GM12878 (cell line): ENCODE measurements at regions not wholly inside any gene's neighbourhood (a gene's known extent, or its start where the extent isn't known, plus 50 kb on each side); places are given as distances from the start of the nearest gene placed in this dataset.

Source experiments
- ATAC-seq: fragments of 200-7000 bp; cut with Tn5 transposase; 3 replicates; pipeline ENCODE4 v1.9.1; 2020; ENCODE audit warnings: mild to moderate bottlenecking, moderate library complexity
- BruUV-seq: library from RNA; stranded (reverse); fragments of 400-500 nt; replicated peaks from 2 replicates; lab custom pipeline; 2021; lab: Mats Ljungman, UMichigan
- CTCF ChIA-PET: fragments of 300-600 bp; sonication (Branson Sonifier 250); formaldehyde crosslinking; extraction: SDS; loops from one replicate; lab custom pipeline; 2021; ENCODE audit warnings: inconsistent platforms; lab: Yijun Ruan, JAX
- POLR2A ChIA-PET: fragments of 350-600 bp; formaldehyde crosslinking; extraction: SDS; loops from one replicate; lab custom pipeline; 2021; ENCODE audit warnings: inconsistent platforms; lab: Charles Lee
- RAD21 ChIA-PET: fragments of 300-600 bp; sonication (Branson Sonifier 250); formaldehyde crosslinking; loops from one replicate; lab custom pipeline; 2023; ENCODE audit warnings: antibody characterized with exemption; ENCODE audit not compliant: unreplicated experiment; lab: Charles Lee
- SMC1A ChIA-PET: fragments of 300-600 bp; sonication (Branson Sonifier 250); formaldehyde crosslinking; loops from one replicate; lab custom pipeline; 2023; ENCODE audit not compliant: unreplicated experiment, uncharacterized antibody; lab: Charles Lee
- DNase-seq: peaks from one replicate; pipeline ENCODE4 v3.0.0-alpha.2; 2011; ENCODE audit warnings: low read depth, low spot score
- FAIRE-seq: peaks from 3 replicates; lab custom pipeline; 2011; peaks lifted over from hg19 to GRCh38; lab: Jason Lieb, UNC
- H2AFZ ChIP-seq: 2 replicates; pipeline ENCODE4 v1.6.0; 2011; ENCODE audit warnings: low read depth, low read length, control low read depth; ENCODE audit not compliant: control insufficient read depth
- H3K27ac ChIP-seq: 2 replicates; pipeline ENCODE4 v1.5.1; 2011; ENCODE audit warnings: control low read depth; ENCODE audit not compliant: control insufficient read depth, insufficient read depth
- H3K27me3 ChIP-seq, 2 experiments: replicated peaks in 1 of 2; 2 replicates each; pipeline versions ENCODE4 v1.6.0 to v1.6.1; 2011; ENCODE audit warnings: low read length in 1 of 2; ENCODE audit not compliant: control insufficient read depth in 2 of 2, insufficient read depth in 2 of 2
- H3K36me3 ChIP-seq, 2 experiments: 2 replicates each; pipeline ENCODE4 v1.5.1; 2011; ENCODE audit warnings: low read length in 1 of 2; ENCODE audit not compliant: control insufficient read depth in 2 of 2, insufficient read depth in 2 of 2
- H3K4me1 ChIP-seq: 2 replicates; pipeline ENCODE4 v1.6.1; 2011; ENCODE audit warnings: mild to moderate bottlenecking, low read length, moderate library complexity, mixed read lengths; ENCODE audit not compliant: control insufficient read depth, insufficient read depth
- H3K4me2 ChIP-seq: 2 replicates; pipeline ENCODE4 v1.6.0; 2011; ENCODE audit warnings: control low read depth; ENCODE audit not compliant: control insufficient read depth, insufficient read depth
- H3K4me3 ChIP-seq: fragments of 200-600 bp; sonication (generic); 2 replicates; pipeline ENCODE4 v1.5.1; 2016
- H3K79me2 ChIP-seq: 2 replicates; pipeline ENCODE4 v1.6.0; 2011; ENCODE audit warnings: low read length; ENCODE audit not compliant: control insufficient read depth, insufficient read depth
- H3K9ac ChIP-seq: 2 replicates; pipeline ENCODE4 v1.8.0; 2011; ENCODE audit warnings: low read length, control low read depth, mixed read lengths; ENCODE audit not compliant: control insufficient read depth, insufficient read depth
- H3K9me3 ChIP-seq: replicated peaks from 3 replicates; pipeline ENCODE4 v1.5.1; 2011; ENCODE audit warnings: mild to moderate bottlenecking, low read length; ENCODE audit not compliant: control insufficient read depth, insufficient read depth
- H4K20me1 ChIP-seq: 2 replicates; pipeline ENCODE4 v1.6.0; 2011; ENCODE audit not compliant: control insufficient read depth, insufficient read depth
- CEBPZ ChIP-seq: fragments of 150-350 bp; IDR thresholded peaks from 2 replicates; pipeline ENCODE4 v1.6.1; 2016; ENCODE audit warnings: low read depth, low read length
- CREB1 ChIP-seq: IDR thresholded peaks from 2 replicates; pipeline ENCODE4 v1.6.1; 2012; ENCODE audit warnings: low read depth, mild to moderate bottlenecking, inconsistent platforms
- CREM ChIP-seq: IDR thresholded peaks from 2 replicates; pipeline ENCODE4 v1.6.1; 2014; ENCODE audit warnings: antibody characterized with exemption, low read depth
- ELK1 ChIP-seq: IDR thresholded peaks from 2 replicates; pipeline ENCODE4 v1.6.1; 2012; ENCODE audit warnings: low read depth, low read length, improper control_type of control experiment
- NFXL1 ChIP-seq: fragments of 450-650 bp; IDR thresholded peaks from 2 replicates; pipeline ENCODE4 v1.6.1; 2017; ENCODE audit warnings: antibody characterized with exemption, mild to moderate bottlenecking, borderline replicate concordance
- NR2C2 ChIP-seq: IDR thresholded peaks from 2 replicates; pipeline ENCODE4 v1.6.1; 2011; ENCODE audit warnings: borderline replicate concordance, low read depth; ENCODE audit not compliant: control insufficient read depth, insufficient read length
- POLR2AphosphoS2 ChIP-seq: IDR thresholded peaks from 2 replicates; pipeline ENCODE4 v1.6.1; 2011; ENCODE audit warnings: low read depth, mild to moderate bottlenecking, low read length, improper control_type of control experiment, moderate library complexity
- SPI1 ChIP-seq: IDR thresholded peaks from 2 replicates; pipeline ENCODE4 v1.6.1; 2011; ENCODE audit warnings: low read depth, mild to moderate bottlenecking, low read length, moderate library complexity, borderline replicate concordance; ENCODE audit not compliant: insufficient read depth
- SREBF1 ChIP-seq: IDR thresholded peaks from 2 replicates; pipeline ENCODE4 v1.6.1; 2012; ENCODE audit warnings: mild to moderate bottlenecking, low read length
- SRF ChIP-seq, 2 experiments: IDR thresholded peaks; 2 replicates each; pipeline ENCODE4 v1.6.1; 2011; ENCODE audit warnings: low read depth in 2 of 2, low read length in 2 of 2, mild to moderate bottlenecking in 1 of 2, moderate library complexity in 1 of 2
- TAF1 ChIP-seq: IDR thresholded peaks from 2 replicates; pipeline ENCODE4 v1.6.1; 2011; ENCODE audit warnings: mild to moderate bottlenecking, low read depth, low read length, borderline replicate concordance
- TCF7 ChIP-seq: IDR thresholded peaks from 2 replicates; pipeline ENCODE4 v1.6.1; 2014; ENCODE audit warnings: antibody characterized with exemption, borderline replicate concordance
- ZBED1 ChIP-seq: IDR thresholded peaks from 2 replicates; pipeline ENCODE4 v1.6.1; 2016; ENCODE audit warnings: borderline replicate concordance
- ZNF274 ChIP-seq: IDR thresholded peaks from one replicate; pipeline ENCODE4 v1.8.0; 2011; ENCODE audit not compliant: insufficient read length, insufficient read depth
- WGBS: methylation state at CpG from one replicate; pipeline ENCODE4 v1.1.6; 2016; ENCODE audit warnings: low lambda C conversion rate; ENCODE audit not compliant: insufficient replicate concordance, insufficient coverage; ENCODE audit errors: missing lambda C conversion rate; 5-methylcytosine and 5-hydroxymethylcytosine counted together
- in situ Hi-C: fragments of 300-500 bp; cut with MboI; formaldehyde crosslinking; loops from 9 replicates; pipeline ENCODE4 v1.14.3; 2018; ENCODE audit warnings: mixed read lengths
- intact Hi-C: fragments of 100-400 bp; cut with micrococcal nuclease; formaldehyde crosslinking; loops from one replicate; pipeline ENCODE4 v1.14.2; 2022; ENCODE audit not compliant: unreplicated experiment
- TF ChIP-seq, protein P1 (sequence below): IDR thresholded peaks from 2 replicates; pipeline ENCODE4 v1.6.1; 2011; ENCODE audit warnings: borderline replicate concordance, low read depth, mild to moderate bottlenecking, moderate library complexity, mixed read lengths, low read length; ENCODE audit not compliant: insufficient read depth; ENCODE audit errors: extremely low read length

DNA sequence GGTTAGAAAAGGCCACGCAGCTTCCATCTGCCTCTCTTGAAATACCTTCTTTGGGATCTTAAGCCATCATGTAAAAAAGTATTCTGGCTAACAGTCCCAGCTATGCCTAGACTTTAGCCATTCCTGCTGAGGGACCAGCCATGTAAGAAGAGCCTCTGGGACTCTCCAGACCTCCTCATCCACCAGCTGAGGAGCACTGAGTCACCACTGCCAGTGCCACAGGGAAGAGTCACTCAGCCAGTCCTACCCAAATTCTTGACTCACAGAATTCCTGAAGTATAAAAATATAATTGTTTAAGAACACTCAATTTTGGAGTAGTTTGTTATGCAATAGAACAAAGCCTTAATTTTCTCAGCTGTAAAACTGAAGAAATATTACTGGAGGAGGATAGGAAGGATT, 436.7 kb downstream of the ZEB2 start:
- ATAC-seq, result no peak
- Histone ChIP-seq H3K79me2 (no peaks in the 10 kb centered on the region), H3K9me3 (no peaks in the 10 kb centered on the region), H3K4me3 (no peak overlapping the region), H4K20me1 (no peaks in the 10 kb centered on the region), H3K9ac (no peak overlapping the region), H3K36me3 (no peaks in the 10 kb centered on the region), H3K4me2 (no peak overlapping the region), H3K27ac (no peak overlapping the region), H3K27me3 (no peaks in the 10 kb centered on the region), H3K4me1 (no peaks in the 10 kb centered on the region), H2AFZ (no peak overlapping the region)
- CTCF ChIA-PET, result interaction anchor here (0.7 to 1.8 kb wide), 2 partner anchors 10 to 37 kb away, joined by 3 read pairs; no protein-coding TSS in a partner anchor
- FAIRE-seq, result no peak
- intact Hi-C loops (no loop called here), in situ Hi-C loops (no loop called here)
- SMC1A ChIA-PET, result interaction anchor here (0.9 to 1.7 kb wide), 3 partner anchors 9 to 570 kb away, joined by 3 to 5 read pairs (median 3); no protein-coding TSS in a partner anchor
- 88% methylated on average over 1 of the region's 1 CpG for WGBS
- TF ChIP-seq ZBED1 (no peak), POLR2AphosphoS2 (no peak), NFXL1 (no peak), TCF7 (no peak), ELK1 (no peak), ZNF274 (no peak), SPI1 (no peak), NR2C2 (no peak), SRF (IDR thresholded peaks at IDR 0.05; ENCODE audit: low read depth in 2 of 2, low read length in 2 of 2) (no peak), CREB1 (no peak), CEBPZ (no peak), TAF1 (no peak), CREM (no peak), SREBF1 (no peak)
- TF ChIP-seq, protein P1, sequence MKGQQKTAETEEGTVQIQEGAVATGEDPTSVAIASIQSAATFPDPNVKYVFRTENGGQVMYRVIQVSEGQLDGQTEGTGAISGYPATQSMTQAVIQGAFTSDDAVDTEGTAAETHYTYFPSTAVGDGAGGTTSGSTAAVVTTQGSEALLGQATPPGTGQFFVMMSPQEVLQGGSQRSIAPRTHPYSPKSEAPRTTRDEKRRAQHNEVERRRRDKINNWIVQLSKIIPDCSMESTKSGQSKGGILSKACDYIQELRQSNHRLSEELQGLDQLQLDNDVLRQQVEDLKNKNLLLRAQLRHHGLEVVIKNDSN, result no peak
- RAD21 ChIA-PET, result no interaction called here
- no peak for DNase-seq
- POLR2A ChIA-PET, result no interaction called here
- no TSS peak for BruUV-seq
